ENCODE measurements at regions not wholly inside any gene's neighbourhood (a gene's known extent, or its start where the extent isn't known, plus 50 kb on each side); places are given as distances from the start of the nearest gene placed in this dataset.

DNA sequence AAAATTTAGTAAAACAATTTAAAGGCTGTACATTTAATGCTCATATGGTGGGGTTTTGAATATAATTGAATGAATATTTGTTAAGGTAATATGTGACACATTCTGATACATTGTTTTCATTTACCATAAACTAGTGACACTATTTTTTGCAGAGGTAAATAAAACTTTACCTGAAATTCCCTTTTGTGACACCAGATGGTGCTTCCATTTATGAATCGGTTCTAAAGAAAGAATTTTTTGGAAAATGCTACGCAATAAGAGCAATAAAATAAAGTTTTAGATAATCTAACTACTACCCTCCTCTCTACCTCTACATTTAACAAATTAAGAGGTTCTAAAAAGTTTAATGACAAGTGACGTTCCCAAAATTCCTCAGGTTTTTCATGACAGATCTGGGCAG lies 448.9 kb downstream of the MAGEB5 start:
- WGBS, 2 experiments (ENCODE audit: insufficient coverage in 1 of 2, insufficient read length in 1 of 2), result 93% methylated on average over 3 of the region's 3 CpGs; no CpG with 5 or more reads in 1 of the 2 experiments
- Mint-ChIP-seq H3K27me3 (ENCODE audit: insufficient read depth) (no peaks in the 10 kb centered on the region), H3K9me3 (peaks cover 27% of the 10 kb centered on the region), H3K36me3 (ENCODE audit: low read depth) (no peaks in the 10 kb centered on the region), H3K4me1 (no peaks in the 10 kb centered on the region), H3K27ac (no peak overlapping the region), H3K4me3 (no peak overlapping the region)
- no peak for DNase-seq
- Histone ChIP-seq H3K27me3 (ENCODE audit: control insufficient read depth, insufficient read depth, low read length, poor library complexity, severe bottlenecking) (no peaks in the 10 kb centered on the region), H3K27ac (ENCODE audit: low read depth, low read length) (no peak overlapping the region), H3K9me3 (ENCODE audit: control insufficient read depth, low read length) (no peaks in the 10 kb centered on the region), H3K4me1 (ENCODE audit: control insufficient read depth, insufficient read depth, low read length) (no peaks in the 10 kb centered on the region), H3K4me3 (ENCODE audit: low read length) (no peak overlapping the region), H3K36me3 (ENCODE audit: control insufficient read depth, insufficient read depth, low read length) (no peaks in the 10 kb centered on the region), H3K9ac (ENCODE audit: extremely low read depth, low read length, poor library complexity, severe bottlenecking) (no peak overlapping the region)
- TF ChIP-seq, protein P1, sequence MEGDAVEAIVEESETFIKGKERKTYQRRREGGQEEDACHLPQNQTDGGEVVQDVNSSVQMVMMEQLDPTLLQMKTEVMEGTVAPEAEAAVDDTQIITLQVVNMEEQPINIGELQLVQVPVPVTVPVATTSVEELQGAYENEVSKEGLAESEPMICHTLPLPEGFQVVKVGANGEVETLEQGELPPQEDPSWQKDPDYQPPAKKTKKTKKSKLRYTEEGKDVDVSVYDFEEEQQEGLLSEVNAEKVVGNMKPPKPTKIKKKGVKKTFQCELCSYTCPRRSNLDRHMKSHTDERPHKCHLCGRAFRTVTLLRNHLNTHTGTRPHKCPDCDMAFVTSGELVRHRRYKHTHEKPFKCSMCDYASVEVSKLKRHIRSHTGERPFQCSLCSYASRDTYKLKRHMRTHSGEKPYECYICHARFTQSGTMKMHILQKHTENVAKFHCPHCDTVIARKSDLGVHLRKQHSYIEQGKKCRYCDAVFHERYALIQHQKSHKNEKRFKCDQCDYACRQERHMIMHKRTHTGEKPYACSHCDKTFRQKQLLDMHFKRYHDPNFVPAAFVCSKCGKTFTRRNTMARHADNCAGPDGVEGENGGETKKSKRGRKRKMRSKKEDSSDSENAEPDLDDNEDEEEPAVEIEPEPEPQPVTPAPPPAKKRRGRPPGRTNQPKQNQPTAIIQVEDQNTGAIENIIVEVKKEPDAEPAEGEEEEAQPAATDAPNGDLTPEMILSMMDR (conservative IDR thresholded peaks at IDR 0.05), result peak; percentile 60

DNA sequence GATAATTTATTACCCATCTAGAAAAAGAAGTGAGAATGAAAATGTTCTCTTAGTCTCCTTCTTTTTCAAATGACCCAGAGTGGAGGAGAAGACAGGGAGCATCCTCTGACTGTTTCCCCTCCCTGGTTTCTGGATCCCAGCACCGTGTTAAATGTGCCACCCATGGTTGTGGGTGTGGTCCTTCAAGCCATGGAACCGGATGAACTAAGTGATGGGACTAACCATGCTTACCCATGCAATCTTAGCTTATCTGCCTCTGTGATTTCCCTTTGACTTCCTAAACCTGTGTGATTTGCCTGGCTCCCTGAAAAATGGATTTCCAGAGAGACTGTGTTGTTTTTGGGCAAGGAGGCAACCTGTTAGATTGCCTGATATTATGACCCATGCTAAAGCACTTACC lies 437.1 kb downstream of the MAGEB5 start:
- H3K27me3 ChIP-seq (ENCODE audit: control insufficient read depth, insufficient read depth, low read length, poor library complexity, severe bottlenecking), result no peaks in the 10 kb centered on the region
- TF ChIP-seq, protein P1 (conservative IDR thresholded peaks at IDR 0.05), result no peak
- Mint-ChIP-seq H3K4me3 (no peak overlapping the region), H3K9me3 (peaks cover 78% of the 10 kb centered on the region), H3K36me3 (ENCODE audit: low read depth) (peaks cover 5% of the 10 kb centered on the region), H3K27ac (no peak overlapping the region), H3K4me1 (no peaks in the 10 kb centered on the region), H3K27me3 (ENCODE audit: insufficient read depth) (no peaks in the 10 kb centered on the region)
- no peaks in the 10 kb centered on the region for H3K36me3 ChIP-seq (ENCODE audit: control insufficient read depth, insufficient read depth, low read length)
- no peak overlapping the region for H3K4me3 ChIP-seq (ENCODE audit: low read length)
- WGBS, 2 experiments (ENCODE audit: insufficient coverage in 1 of 2, insufficient read length in 1 of 2), result 83% methylated on average over 2 of the region's 2 CpGs; no CpG with 5 or more reads in 1 of the 2 experiments
- no peak for DNase-seq
- no peak overlapping the region for H3K9ac ChIP-seq (ENCODE audit: extremely low read depth, low read length, poor library complexity, severe bottlenecking)
- H3K9me3 ChIP-seq (ENCODE audit: control insufficient read depth, low read length), result peaks cover 30% of the 10 kb centered on the region
- no peak overlapping the region for H3K27ac ChIP-seq (ENCODE audit: low read depth, low read length)
- no peaks in the 10 kb centered on the region for H3K4me1 ChIP-seq (ENCODE audit: control insufficient read depth, insufficient read depth, low read length)

DNA sequence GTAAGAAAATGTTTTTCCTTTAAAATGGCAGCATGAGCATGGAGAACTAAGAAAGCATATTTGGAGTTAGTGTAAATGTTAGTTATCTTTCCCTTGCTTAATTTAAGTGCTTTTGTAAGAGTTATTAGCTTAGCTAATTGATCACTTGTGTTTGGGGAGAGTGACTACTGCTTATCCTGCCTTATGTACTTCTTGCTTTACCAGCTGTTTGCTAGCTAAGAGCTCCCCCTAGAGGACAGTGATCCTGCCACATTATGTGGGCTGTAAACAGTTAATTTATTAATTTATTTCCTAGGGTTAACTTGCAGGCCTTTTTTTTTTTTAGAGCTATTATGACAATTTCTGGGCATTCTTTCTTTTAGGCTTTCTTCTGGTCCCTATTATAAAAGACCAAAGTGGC lies 435.8 kb downstream of the MAGEB5 start:
- Histone ChIP-seq H3K4me1 (ENCODE audit: control insufficient read depth, insufficient read depth, low read length) (no peaks in the 10 kb centered on the region), H3K9ac (ENCODE audit: extremely low read depth, low read length, poor library complexity, severe bottlenecking) (no peak overlapping the region), H3K27ac (ENCODE audit: low read depth, low read length) (no peak overlapping the region), H3K27me3 (ENCODE audit: control insufficient read depth, insufficient read depth, low read length, poor library complexity, severe bottlenecking) (no peaks in the 10 kb centered on the region), H3K9me3 (ENCODE audit: control insufficient read depth, low read length) (peaks cover 42% of the 10 kb centered on the region), H3K36me3 (ENCODE audit: control insufficient read depth, insufficient read depth, low read length) (no peaks in the 10 kb centered on the region), H3K4me3 (ENCODE audit: low read length) (no peak overlapping the region)
- Mint-ChIP-seq H3K27ac (no peak overlapping the region), H3K4me1 (no peaks in the 10 kb centered on the region), H3K27me3 (ENCODE audit: insufficient read depth) (no peaks in the 10 kb centered on the region), H3K36me3 (ENCODE audit: low read depth) (peaks cover 5% of the 10 kb centered on the region), H3K4me3 (no peak overlapping the region), H3K9me3 (peaks cover 79% of the 10 kb centered on the region)
- no peak for DNase-seq
- TF ChIP-seq, protein P1 (conservative IDR thresholded peaks at IDR 0.05), result peak; percentile 45

Data from endodermal cell (in vitro differentiated cells).